GM20431 (cell line): ENCODE measurements at regions not wholly inside any gene's neighbourhood (a gene's known extent, or its start where the extent isn't known, plus 50 kb on each side); places are given as distances from the start of the nearest gene placed in this dataset.

Experiments used
- in situ Hi-C: fragments of 300-500 bp; cut with MseI, MboI; formaldehyde crosslinking; loops from one replicate; pipeline ENCODE4 v1.15.0; 2020; ENCODE audit warnings: low sequenced_read_pairs; ENCODE audit not compliant: unreplicated experiment

DNA sequence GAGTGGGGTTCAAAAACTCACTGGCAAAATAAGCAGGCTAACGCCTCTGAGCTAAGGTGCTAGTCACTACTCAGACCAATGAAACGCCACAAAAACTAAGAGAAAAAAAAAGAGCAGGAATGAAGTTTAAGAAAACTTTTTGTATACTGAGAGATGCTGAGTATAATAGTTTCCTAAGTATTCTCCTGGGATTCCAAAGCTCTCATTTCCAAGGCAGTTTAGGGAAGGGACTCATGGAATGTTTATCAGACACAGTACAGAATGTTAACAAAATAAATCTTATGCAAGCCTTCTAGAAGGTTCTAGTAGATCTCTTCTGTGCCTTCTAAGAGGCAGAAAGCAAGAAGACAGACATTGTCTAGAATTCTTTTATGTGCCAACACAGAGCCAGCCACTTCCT is 361.9 kb downstream of the MTRR start:
- in situ Hi-C loops, result no loop called here

DNA sequence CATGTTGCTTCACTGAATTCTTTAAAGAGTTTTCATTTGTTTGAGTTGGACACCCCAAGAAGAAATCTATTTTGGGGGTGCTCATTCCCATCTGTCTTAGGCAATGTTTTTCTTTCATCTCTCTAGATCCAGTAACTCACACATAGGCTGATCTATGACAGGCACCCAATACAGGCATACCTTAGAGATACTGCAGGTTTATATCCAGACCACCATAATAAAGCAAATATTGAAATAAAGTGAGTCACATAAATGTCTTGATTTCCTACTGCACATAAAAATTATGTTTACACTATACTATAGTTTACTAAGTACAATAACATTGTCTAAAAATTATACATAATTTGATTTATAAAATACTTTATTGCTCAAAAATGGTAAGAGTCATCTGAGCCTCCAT is 364.5 kb downstream of the MTRR start:
- in situ Hi-C loops, result no loop called here

DNA sequence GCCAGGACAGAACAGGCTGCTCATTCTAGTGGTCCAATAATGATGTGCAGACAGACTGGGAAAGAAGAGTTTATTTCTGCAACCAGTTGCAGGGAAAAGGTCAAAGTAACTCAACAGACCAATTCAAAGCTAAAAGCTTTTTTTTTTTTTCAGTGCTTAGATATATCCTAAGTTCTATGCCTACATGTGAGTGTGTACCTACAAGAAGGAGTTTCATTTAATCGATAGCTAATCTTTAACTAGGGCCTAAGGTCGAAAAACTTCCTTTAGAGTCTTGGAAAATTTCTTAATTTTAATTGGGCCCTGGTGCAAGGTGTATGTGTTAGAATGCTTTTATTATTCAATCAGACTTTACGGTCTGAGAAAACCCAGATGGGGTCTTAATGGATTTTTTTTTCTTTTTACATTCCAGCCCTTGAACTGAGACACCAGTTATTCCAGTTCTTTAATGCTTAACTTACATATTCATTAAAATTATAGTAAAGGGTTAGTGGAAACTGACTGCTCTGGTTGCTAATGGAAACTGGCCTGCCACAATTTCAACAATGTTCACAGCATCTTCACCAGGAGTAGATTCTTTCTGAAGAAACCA is 365.3 kb downstream of the MTRR start:
- in situ Hi-C loops, result no loop called here

DNA sequence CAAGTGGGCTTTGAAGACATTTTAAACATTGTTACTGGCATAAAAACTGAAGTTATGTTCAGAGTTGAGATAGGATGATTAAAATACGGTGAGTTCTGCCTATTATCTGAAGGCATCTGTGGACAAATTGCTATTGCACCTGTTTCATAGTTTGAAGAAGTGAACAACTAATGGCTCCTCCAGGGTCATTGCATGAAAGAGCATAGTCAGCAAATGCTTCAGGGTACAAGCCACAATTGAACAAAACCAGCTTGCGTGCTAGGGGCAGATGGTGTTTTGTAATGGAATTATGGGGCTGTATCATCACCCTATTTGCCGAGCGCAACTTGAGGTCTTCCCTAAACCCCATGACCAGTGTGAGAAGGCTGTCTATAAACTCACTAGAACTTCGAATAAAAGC is 369.1 kb downstream of the MTRR start:
- in situ Hi-C loops, result no loop called here

DNA sequence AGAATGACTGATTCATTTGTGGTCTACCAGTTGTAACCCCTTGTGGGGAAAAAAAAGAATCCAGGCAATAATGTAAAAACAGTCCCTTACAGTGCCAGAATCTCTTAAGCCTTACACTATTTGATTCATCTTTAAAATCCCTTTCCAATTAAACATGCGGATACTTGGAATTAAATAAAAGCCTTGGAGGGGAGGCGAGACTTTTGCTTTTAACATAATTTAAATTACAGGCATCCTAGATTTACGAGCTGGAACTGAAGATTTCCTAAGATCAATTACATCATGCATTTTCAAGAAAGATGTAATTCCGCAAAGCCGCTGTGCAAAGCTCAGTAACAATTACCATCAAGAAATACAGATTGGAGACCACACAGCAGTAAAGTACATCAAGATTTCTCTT is 370.2 kb downstream of the MTRR start:
- in situ Hi-C loops, result no loop called here

DNA sequence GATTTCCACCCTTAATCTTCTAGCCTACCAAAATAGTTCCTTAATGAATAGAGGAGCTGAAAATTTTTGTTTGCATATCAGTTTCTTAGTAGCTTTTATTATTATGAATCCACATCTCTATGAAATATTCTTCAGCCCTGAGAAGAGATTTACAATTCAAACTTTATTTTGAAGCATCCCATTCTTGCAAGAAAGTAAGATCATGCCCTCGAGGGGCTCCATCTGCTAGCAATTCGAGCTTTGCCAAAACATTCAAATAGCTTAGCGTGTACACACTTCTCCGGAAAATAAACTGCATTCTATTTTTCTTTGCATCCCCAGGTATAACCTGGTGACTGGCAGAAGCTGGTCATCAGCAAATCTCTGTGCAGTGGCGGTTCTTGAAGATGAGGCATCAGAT is 370.7 kb downstream of the MTRR start:
- in situ Hi-C loops, result no loop called here

DNA sequence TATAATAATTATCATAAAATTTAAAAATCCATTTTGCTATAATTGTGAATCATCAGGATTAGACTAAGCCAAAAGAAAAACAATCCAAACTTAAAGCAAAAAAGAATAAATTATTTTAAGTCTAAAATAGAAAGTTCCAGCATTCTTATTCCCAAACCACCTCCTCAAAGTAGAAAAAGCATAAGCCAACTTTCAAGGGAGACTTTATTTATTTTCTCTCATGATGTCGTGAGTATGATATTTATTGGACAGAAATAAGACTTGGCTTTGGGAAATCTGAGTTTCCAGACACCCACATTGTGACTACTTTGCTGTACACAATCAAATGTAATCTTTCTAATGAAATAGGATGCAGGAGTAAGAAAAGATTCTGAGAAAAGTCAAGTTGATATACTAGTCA is 372.1 kb downstream of the MTRR start:
- in situ Hi-C loops, result no loop called here

DNA sequence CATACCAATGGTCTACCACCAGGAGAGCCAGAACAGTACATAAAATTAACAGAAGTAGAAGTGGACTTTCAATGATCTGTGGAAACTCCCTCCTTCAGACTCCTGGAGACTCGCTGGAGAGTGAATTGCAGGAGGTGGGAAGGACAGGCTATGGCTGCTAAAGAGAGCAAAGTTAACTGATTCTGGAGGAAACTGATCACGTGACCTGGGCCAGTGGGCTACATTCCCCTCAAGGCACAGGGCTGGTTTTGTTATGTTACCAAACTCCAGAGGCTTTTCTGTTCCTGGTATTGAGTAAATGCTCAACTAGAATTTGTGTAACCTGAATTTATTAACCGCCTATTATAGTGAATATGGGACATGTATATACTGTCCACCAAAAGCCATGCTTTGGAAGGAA is 372.6 kb downstream of the MTRR start:
- in situ Hi-C loops, result no loop called here

DNA sequence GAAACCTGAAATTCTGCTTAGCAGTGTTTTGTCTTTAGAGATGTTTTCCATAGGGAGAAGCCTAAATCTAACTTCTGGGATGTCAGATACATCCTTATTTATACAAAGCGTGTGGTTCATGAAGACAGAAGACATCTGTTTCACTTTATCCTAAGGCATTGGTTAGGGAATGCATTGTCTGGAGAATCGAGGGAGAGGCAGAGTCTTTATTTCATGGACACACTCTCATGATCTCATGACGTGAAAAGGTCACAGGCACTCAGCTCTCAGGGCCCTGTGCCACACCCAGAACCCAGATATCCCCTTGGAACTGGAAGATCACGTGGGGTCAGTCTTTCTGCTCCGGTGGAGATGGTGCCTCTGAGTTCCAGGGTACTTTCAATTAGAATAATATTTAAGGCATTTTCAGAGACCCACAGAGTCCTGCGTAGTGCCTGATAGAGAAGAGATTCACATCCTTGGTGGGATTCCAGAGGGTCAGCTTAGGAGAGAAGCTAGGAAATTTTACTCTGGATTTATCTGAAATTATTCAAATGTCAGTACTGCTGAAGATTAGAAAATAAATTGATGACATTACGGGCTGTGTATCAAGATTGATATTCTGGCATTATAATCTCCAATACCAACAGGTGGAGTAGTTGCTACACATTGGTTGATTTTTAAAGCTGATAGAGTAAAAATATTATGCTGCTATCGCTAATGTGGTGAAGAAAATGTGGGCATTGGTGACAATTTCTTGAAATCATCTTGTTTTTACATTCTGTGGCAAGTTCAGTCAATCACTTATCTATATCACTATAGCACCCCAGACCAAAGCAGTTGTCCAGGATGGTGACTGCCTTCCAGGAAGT is 378.3 kb downstream of the MTRR start:
- in situ Hi-C loops, result no loop called here

DNA sequence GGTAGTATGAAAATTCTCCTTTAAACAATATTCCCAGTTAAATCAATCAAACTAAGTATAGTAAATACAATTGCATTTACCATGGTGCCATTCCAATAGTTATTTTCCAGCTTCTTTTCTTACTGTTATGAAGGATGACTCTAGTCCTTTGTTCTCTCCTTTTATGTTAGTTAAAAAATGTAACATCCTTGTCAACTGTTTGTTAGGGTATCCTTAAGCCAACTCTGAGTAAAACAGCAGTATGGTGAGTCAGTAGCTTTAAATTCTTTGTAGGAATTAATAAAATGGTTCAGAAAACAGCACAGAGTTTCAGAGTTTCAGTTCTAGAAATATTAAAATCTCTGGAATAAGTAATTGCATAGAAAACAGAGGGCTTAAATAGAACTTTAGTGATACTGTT is 384.4 kb downstream of the MTRR start:
- in situ Hi-C loops, result no loop called here

DNA sequence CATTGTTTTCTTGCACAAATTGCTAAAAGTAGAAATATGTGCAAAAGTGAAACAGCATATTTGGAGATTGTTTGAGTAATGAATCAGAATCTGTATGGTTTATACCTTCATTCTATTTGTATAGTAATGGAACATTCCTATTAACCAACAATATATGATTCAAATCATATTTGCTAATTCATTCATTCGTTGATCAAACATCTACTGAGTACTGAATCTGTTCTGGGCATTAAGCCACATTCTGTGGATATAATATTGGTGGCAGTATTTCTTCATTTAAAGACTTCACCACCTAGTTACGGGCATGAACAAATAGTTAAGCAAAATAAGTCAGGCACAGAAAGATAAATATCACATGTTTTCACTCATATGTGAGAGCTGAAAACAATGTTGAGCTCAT is 385.7 kb downstream of the MTRR start:
- in situ Hi-C loops, result no loop called here

DNA sequence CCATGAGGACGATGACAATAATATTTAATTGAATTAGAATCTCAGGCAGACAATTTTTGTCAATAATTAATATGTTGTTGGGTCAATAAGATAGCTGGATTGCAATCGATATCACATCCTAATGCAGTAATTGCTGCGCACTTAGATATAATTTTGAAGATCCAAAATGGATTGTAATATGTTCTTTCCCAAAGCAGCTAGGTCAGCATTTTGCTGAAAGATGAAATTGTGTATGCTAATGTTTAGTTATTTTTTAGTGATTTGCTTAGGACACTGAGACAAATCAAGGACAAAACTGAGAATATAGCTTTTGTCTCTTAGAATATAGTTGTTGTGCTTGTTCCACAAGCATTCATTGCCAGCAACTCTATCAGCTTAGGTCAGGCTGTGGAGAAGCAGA is 389.9 kb downstream of the MTRR start:
- in situ Hi-C loops, result no loop called here

DNA sequence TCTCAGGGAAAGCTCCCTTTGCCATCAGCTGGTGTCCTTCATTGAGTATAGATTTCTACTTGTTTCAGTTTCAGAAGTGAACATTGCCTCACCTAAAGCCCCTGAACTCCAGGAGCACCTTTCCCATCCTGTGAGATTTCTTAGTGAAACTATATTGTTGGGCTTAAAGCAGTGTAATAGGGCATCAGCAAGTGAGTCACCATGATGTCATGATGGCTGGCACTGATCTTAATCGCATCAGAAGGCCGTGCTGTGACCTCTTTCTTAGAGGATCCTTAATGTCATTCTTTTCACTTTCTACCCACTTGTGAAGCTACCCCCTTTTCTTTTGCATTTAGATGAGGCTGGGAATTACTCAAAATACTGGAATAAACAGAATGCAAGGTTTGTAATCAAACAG is 401.3 kb downstream of the MTRR start:
- in situ Hi-C loops, result no loop called here

DNA sequence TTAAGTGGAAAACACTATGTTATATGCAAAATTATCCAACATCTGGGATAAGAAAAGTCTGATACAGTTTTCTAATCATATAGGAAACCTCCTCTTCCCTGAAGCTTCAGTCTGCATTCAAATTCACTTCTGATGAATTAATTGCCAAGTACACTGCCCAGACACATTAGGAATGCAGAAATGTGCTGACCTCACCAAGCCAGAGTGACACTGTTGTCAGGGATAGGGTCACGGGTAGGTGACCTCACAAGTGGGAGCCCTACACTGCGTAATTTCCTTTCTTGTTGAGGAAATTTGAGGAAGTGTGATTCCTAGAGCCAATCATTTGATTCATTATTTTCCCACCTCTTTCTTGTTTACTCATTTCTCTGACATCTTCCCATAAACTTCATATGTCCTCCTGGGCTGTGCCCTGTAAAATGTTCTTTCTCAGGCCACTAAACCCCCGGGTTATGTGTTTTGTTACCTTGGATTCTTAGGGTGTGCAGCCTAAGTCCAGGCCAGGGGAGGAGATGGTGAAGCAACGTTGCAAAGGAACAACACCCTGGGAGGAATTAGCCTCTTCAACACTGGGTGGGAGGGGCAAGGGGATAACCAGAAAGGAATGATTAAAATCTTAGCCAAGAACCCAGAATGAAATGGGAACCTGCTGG is 411.9 kb downstream of the MTRR start:
- in situ Hi-C loops, result no loop called here

DNA sequence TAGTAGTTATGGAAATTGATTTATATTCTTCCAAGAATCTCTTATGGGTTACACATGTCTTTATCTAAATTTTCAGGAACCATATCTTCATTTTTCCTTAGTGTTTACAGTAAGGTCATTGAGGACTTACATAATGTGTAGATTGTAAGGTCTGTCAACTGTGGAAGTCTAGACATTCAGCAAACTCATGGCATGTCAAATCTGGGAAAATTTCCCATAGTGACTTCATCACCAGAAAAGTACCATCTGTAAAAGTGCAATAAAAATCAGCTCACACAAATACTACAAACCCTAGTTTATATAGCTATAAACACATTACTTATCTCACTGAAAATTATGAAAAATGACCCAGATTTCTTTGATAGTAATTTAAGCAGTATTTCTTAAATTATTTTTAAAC is 419.4 kb downstream of the MTRR start:
- in situ Hi-C loops, result no loop called here

DNA sequence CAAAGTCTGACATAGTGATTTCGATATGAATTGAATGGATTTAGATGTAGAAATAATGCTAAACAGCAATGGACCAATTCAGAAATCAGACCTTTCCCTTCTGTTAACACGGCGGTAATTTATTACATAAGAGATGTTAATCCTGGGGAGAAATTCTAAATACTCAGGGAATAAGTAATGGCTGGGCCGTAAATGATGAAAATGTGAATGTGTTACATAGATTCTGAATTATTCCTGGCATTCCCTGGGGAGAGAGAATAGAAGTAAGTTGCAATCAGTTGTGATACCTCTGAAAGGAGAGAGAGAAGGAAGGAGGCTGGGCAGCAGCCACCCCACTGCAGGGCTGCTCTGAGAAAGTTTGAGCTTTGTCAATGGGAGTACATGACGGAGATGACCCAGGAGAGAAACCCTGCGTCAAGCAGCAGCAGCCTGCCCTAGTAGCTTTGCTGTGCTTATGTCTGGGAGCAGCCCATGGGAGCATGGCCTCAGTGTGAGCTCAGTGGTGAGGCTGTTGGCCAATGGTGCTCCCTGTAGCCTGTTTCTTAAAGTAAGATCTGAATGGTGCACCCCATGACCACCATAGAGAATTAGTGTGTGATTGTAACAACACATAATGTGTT is 420.1 kb downstream of the MTRR start:
- in situ Hi-C loops, result no loop called here

DNA sequence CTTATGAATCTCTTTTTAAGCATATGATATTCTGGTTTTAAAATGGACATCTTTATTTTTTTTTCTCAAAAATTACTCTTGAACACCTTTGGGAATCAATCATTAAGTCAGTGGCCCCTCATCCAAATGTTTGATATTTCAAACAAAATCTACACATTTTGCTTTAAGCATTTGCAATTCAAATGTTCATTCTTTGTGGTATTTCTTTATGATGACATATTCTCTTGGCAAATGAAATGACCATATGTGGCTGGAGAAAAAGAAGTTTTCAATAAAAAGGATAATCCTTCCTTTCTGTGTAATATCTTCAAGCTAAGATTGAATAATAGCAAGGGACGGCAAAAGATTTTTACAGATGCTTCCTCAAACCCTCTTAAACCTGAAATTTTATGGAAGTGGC is 420.8 kb downstream of the MTRR start:
- in situ Hi-C loops, result no loop called here

DNA sequence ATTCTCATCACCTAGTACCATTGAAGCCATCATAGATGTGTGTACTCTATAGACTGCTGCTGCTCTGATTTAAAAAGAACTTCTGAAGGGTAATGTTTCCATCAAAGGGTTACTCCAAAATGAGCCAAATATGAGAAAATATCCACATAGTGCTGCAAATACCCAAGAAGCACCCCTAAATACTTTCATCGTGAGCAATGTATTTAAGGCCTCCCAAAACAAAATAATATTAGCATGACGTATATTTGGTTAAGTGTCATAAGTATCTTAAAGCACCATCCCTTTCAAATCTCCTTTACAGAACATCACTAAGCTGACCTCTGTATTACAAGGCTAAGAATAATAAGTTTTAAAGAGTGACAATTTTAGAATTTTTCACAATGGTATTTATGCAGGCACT is 421.8 kb downstream of the MTRR start:
- in situ Hi-C loops, result no loop called here

DNA sequence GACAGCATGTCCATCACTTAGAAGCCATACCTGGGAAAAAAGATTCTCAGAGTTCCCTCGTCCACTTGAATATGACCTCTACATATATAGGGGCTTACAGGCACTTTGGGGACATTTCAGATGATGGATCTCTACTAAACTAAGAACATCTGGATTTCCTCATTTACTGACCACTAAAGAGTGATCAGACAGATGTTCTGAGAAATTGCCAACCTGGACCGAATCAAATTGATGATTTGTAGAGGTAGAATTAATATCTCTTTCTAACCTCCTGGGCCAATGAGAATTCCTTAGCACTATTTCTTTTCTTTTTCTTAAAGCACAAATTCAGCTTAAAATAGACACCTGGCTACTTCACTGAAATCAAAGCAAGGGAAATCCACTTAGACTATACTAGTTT is 422.7 kb downstream of the MTRR start:
- in situ Hi-C loops, result no loop called here

DNA sequence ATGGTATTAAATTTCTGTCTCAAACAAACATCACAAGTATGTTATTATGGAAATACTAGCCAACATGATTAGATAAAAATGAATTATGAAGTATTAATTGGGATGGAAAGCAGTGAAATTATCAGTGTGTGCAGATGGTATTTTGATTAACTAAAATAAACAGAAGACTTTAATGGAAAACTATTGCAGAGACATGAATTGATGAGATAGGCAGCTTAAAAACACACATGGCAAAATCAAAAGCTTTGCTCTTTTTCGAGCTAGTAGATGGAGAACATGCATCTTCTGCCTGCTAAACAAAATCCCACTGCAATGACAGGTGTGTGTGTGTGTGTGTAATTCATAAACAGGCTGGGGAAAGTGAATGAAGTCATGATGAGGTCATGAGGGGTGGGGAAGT is 426.2 kb downstream of the MTRR start:
- in situ Hi-C loops, result no loop called here

DNA sequence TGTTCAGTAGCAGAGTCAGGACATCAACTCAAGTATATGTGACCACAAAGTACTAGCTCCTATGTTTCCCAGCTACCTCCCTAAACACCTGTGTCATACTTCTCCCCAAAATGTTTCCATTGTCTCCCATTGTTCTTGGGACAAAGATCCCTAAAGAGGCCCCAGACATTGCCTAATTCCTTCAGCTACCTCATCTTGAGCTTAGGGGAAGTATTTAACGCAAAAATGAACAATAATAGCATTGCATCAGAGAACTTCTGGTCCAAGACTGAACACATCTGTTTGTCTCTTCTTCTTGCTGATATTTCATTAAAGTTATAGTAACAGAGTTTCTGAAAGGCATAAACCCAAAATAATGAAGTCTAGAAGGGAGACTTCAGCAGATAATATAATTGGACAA is 430.8 kb downstream of the MTRR start:
- in situ Hi-C loops, result no loop called here
